ENCODE measurements at regions not wholly inside any gene's neighbourhood (a gene's known extent, or its start where the extent isn't known, plus 50 kb on each side); places are given as distances from the start of the nearest gene placed in this dataset.
"Not testable (repeated sequence)": the region's sequence is repeated elsewhere in the genome, so short reads cannot be mapped to it uniquely, and the experiment has no call there.

DNA sequence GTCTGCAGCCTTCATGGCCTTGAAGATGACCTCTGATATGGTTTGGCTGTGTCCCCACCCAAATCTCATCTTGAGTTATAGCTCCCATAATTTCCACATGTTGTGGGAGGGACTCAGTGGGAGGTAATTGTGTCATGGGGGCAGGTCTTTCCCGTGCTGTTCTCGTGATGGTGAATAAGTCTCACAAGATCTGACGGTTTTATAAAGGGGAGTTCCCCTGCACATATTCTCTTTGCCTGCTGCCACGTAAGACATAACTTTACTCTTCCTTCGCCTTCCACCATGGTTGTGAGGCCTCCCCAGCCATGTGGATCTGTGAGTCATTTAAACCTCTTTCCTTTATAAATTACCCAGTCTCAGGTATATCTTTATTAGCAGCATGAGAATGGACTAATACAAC, 102.6 kb downstream of the C17orf67 start:
- TF ChIP-seq, protein P1, sequence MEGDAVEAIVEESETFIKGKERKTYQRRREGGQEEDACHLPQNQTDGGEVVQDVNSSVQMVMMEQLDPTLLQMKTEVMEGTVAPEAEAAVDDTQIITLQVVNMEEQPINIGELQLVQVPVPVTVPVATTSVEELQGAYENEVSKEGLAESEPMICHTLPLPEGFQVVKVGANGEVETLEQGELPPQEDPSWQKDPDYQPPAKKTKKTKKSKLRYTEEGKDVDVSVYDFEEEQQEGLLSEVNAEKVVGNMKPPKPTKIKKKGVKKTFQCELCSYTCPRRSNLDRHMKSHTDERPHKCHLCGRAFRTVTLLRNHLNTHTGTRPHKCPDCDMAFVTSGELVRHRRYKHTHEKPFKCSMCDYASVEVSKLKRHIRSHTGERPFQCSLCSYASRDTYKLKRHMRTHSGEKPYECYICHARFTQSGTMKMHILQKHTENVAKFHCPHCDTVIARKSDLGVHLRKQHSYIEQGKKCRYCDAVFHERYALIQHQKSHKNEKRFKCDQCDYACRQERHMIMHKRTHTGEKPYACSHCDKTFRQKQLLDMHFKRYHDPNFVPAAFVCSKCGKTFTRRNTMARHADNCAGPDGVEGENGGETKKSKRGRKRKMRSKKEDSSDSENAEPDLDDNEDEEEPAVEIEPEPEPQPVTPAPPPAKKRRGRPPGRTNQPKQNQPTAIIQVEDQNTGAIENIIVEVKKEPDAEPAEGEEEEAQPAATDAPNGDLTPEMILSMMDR (IDR thresholded peaks at IDR 0.05) = not testable (repeated sequence)
- not testable (repeated sequence) for TF ChIP-seq POLR2AphosphoS5 (IDR thresholded peaks at IDR 0.05)
